ENCODE measurements at regions not wholly inside any gene's neighbourhood (a gene's known extent, or its start where the extent isn't known, plus 50 kb on each side); places are given as distances from the start of the nearest gene placed in this dataset.

GRCh38 chr1:59078070-59078800 is 218.7 kb upstream of the FGGY start:
- TF ChIP-seq POLR2A (IDR thresholded peaks at IDR 0.05): no peak
- TF ChIP-seq CTCF (IDR thresholded peaks at IDR 0.05): no peak
- TF ChIP-seq POLR2AphosphoS5 (IDR thresholded peaks at IDR 0.05): no peak
- no peak for TF ChIP-seq EP300 (IDR thresholded peaks at IDR 0.05)
